ENCODE measurements at regions not wholly inside any gene's neighbourhood (a gene's known extent, or its start where the extent isn't known, plus 50 kb on each side); places are given as distances from the start of the nearest gene placed in this dataset.

GRCh38 chrX:46310815-46311497 lies 234.3 kb downstream of the ZNF674 start:
- H3K4me1 ChIP-seq (ENCODE audit: control insufficient read depth, insufficient read depth, low read length, poor library complexity, severe bottlenecking): no peaks in the 10 kb centered on the region
- no peak overlapping the region for H3K4me3 ChIP-seq (ENCODE audit: insufficient read depth, low read depth, low read length, poor library complexity, severe bottlenecking)
- H3K36me3 ChIP-seq (ENCODE audit: control insufficient read depth, insufficient read depth, low read length): no peaks in the 10 kb centered on the region
- no peaks in the 10 kb centered on the region for H3K9me3 ChIP-seq (ENCODE audit: control insufficient read depth, low read length)
- no peak for DNase-seq
- no peak overlapping the region for H3K27ac ChIP-seq (ENCODE audit: insufficient read depth, low read length, poor library complexity, severe bottlenecking)
- H3K27me3 ChIP-seq (replicated peaks; ENCODE audit: control insufficient read depth, insufficient read depth, low read length, poor library complexity, severe bottlenecking): no peaks in the 10 kb centered on the region

DNA sequence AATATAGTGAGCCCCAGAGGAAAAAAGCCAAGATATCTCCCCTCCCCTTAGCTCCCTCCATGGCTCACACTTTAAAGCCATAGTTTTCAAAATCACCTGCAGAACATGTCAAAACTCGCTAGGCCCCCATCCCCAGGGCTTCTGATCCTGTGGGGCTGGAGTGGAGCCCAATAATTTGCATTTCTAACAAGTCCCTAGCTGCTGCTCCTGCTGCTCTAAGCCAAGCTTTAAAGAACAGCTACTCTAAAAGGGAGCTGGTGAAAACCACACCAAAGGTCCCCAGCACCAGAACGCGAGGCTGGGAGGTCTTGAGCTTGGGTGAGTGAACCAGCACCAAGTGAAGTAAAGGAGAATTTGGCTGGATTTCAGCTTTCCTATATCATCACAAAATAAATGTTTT lies 237.1 kb downstream of the ZNF674 start:
- no peak overlapping the region for H3K27ac ChIP-seq (ENCODE audit: insufficient read depth, low read length, poor library complexity, severe bottlenecking)
- no peaks in the 10 kb centered on the region for H3K4me1 ChIP-seq (ENCODE audit: control insufficient read depth, insufficient read depth, low read length, poor library complexity, severe bottlenecking)
- H3K27me3 ChIP-seq (replicated peaks; ENCODE audit: control insufficient read depth, insufficient read depth, low read length, poor library complexity, severe bottlenecking): no peaks in the 10 kb centered on the region
- H3K36me3 ChIP-seq (ENCODE audit: control insufficient read depth, insufficient read depth, low read length): no peaks in the 10 kb centered on the region
- no peak overlapping the region for H3K4me3 ChIP-seq (ENCODE audit: insufficient read depth, low read depth, low read length, poor library complexity, severe bottlenecking)
- H3K9me3 ChIP-seq (ENCODE audit: control insufficient read depth, low read length): no peaks in the 10 kb centered on the region
- DNase-seq: no peak

- Histone ChIP-seq H3K4me3 (ENCODE audit: insufficient read depth, low read depth, low read length, poor library complexity, severe bottlenecking) (no peak overlapping the region), H3K9me3 (ENCODE audit: control insufficient read depth, low read length) (no peaks in the 10 kb centered on the region), H3K36me3 (ENCODE audit: control insufficient read depth, insufficient read depth, low read length) (no peaks in the 10 kb centered on the region), H3K27ac (ENCODE audit: insufficient read depth, low read length, poor library complexity, severe bottlenecking) (no peak overlapping the region), H3K4me1 (ENCODE audit: control insufficient read depth, insufficient read depth, low read length, poor library complexity, severe bottlenecking) (no peaks in the 10 kb centered on the region), H3K27me3 (replicated peaks; ENCODE audit: control insufficient read depth, insufficient read depth, low read length, poor library complexity, severe bottlenecking) (no peaks in the 10 kb centered on the region)
- DNase-seq: no peak
Measured at GRCh38 chrX:46306103-46306502, 239.1 kb downstream of the ZNF674 start.

DNA sequence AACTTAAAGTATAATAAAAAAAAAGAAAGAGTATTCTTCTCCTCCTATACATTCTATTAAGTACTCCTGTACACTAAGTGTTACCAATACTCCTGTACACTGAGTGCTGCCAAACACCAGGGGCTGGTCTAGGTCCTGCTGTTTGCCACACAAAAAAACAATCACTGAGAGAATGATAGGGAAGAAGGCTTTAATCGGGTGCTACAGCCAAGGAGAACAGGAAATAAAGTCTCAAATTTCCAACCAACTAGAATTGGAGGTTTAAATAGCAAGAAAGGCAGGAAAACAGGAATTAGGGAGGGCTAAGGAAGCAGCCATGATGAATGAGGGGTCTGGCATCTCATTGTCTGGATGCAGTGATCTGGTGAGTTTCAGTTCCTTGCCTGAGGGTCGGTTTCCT lies 239.8 kb downstream of the ZNF674 start:
- H3K9me3 ChIP-seq (ENCODE audit: control insufficient read depth, low read length): no peaks in the 10 kb centered on the region
- H3K4me1 ChIP-seq (ENCODE audit: control insufficient read depth, insufficient read depth, low read length, poor library complexity, severe bottlenecking): no peaks in the 10 kb centered on the region

DNA sequence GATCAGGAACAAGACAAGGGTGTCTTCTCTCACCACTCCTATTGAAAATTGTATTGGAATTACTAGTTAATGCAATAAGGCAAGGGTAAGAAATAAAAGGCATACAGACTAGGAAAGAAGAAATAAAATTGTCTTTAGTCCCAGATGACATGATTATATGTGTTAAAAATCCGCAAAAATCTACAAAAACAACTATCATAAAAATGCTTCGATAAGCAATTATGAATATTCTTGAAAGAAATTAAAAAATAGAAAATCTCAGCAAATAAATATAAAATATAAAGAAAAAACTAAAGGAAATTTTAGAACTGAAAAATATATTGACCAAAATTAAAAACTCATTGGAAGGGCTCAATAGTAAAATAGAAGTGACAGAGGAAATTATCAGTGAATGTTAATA lies 243.3 kb downstream of the ZNF674 start:
- Histone ChIP-seq H3K36me3 (ENCODE audit: control insufficient read depth, insufficient read depth, low read length) (no peaks in the 10 kb centered on the region), H3K9me3 (ENCODE audit: control insufficient read depth, low read length) (no peaks in the 10 kb centered on the region), H3K27ac (ENCODE audit: insufficient read depth, low read length, poor library complexity, severe bottlenecking) (no peak overlapping the region), H3K27me3 (replicated peaks; ENCODE audit: control insufficient read depth, insufficient read depth, low read length, poor library complexity, severe bottlenecking) (no peaks in the 10 kb centered on the region), H3K4me1 (ENCODE audit: control insufficient read depth, insufficient read depth, low read length, poor library complexity, severe bottlenecking) (no peaks in the 10 kb centered on the region), H3K4me3 (ENCODE audit: insufficient read depth, low read depth, low read length, poor library complexity, severe bottlenecking) (no peak overlapping the region)
- no peak for DNase-seq

More for the DNA sequence above, 239.8 kb downstream of the ZNF674 start:
- no peaks in the 10 kb centered on the region for H3K27me3 ChIP-seq (replicated peaks; ENCODE audit: control insufficient read depth, insufficient read depth, low read length, poor library complexity, severe bottlenecking)
- DNase-seq: no peak
- H3K4me3 ChIP-seq (ENCODE audit: insufficient read depth, low read depth, low read length, poor library complexity, severe bottlenecking): no peak overlapping the region
- H3K27ac ChIP-seq (ENCODE audit: insufficient read depth, low read length, poor library complexity, severe bottlenecking): no peak overlapping the region
- no peaks in the 10 kb centered on the region for H3K36me3 ChIP-seq (ENCODE audit: control insufficient read depth, insufficient read depth, low read length)

GRCh38 chrX:46298821-46299220 lies 246.4 kb downstream of the ZNF674 start:
- no peak overlapping the region for H3K4me3 ChIP-seq (ENCODE audit: insufficient read depth, low read depth, low read length, poor library complexity, severe bottlenecking)
- H3K27ac ChIP-seq (ENCODE audit: insufficient read depth, low read length, poor library complexity, severe bottlenecking): no peak overlapping the region
- H3K9me3 ChIP-seq (ENCODE audit: control insufficient read depth, low read length): no peaks in the 10 kb centered on the region
- DNase-seq: no peak
- no peaks in the 10 kb centered on the region for H3K27me3 ChIP-seq (replicated peaks; ENCODE audit: control insufficient read depth, insufficient read depth, low read length, poor library complexity, severe bottlenecking)
- no peaks in the 10 kb centered on the region for H3K4me1 ChIP-seq (ENCODE audit: control insufficient read depth, insufficient read depth, low read length, poor library complexity, severe bottlenecking)
- H3K36me3 ChIP-seq (ENCODE audit: control insufficient read depth, insufficient read depth, low read length): no peaks in the 10 kb centered on the region

GRCh38 chrX:46295963-46296362 lies 249.3 kb downstream of the ZNF674 start:
- no peak for DNase-seq

DNA sequence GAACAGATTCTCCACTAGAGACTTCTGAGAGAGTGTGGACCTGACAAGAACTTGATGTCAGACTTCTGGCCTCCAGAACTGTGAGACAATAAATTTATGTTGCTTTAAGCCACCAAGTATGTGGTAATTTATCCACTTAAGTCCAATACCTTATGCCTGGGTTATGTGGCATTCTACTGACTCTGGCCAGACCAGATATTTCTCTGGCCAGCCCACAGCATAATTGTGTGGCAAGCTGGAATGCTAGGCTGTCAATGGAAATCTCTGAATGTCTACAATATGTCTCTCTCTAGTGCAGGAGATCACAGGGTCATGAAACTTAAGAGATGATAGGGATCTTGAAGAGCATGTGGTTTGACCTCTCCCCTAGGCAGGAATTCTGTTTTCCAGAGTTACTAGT lies 251.0 kb downstream of the ZNF674 start:
- DNase-seq: no peak
- Histone ChIP-seq H3K9me3 (ENCODE audit: control insufficient read depth, low read length) (no peaks in the 10 kb centered on the region), H3K27me3 (replicated peaks; ENCODE audit: control insufficient read depth, insufficient read depth, low read length, poor library complexity, severe bottlenecking) (no peaks in the 10 kb centered on the region), H3K4me1 (ENCODE audit: control insufficient read depth, insufficient read depth, low read length, poor library complexity, severe bottlenecking) (no peaks in the 10 kb centered on the region), H3K4me3 (ENCODE audit: insufficient read depth, low read depth, low read length, poor library complexity, severe bottlenecking) (no peak overlapping the region), H3K27ac (ENCODE audit: insufficient read depth, low read length, poor library complexity, severe bottlenecking) (no peak overlapping the region), H3K36me3 (ENCODE audit: control insufficient read depth, insufficient read depth, low read length) (no peaks in the 10 kb centered on the region)

More at GRCh38 chrX:46295963-46296362, 249.3 kb downstream of the ZNF674 start:
- Histone ChIP-seq H3K27me3 (replicated peaks; ENCODE audit: control insufficient read depth, insufficient read depth, low read length, poor library complexity, severe bottlenecking) (no peaks in the 10 kb centered on the region), H3K4me3 (ENCODE audit: insufficient read depth, low read depth, low read length, poor library complexity, severe bottlenecking) (no peak overlapping the region), H3K9me3 (ENCODE audit: control insufficient read depth, low read length) (no peaks in the 10 kb centered on the region), H3K4me1 (ENCODE audit: control insufficient read depth, insufficient read depth, low read length, poor library complexity, severe bottlenecking) (no peaks in the 10 kb centered on the region), H3K36me3 (ENCODE audit: control insufficient read depth, insufficient read depth, low read length) (no peaks in the 10 kb centered on the region), H3K27ac (ENCODE audit: insufficient read depth, low read length, poor library complexity, severe bottlenecking) (no peak overlapping the region)

DNA sequence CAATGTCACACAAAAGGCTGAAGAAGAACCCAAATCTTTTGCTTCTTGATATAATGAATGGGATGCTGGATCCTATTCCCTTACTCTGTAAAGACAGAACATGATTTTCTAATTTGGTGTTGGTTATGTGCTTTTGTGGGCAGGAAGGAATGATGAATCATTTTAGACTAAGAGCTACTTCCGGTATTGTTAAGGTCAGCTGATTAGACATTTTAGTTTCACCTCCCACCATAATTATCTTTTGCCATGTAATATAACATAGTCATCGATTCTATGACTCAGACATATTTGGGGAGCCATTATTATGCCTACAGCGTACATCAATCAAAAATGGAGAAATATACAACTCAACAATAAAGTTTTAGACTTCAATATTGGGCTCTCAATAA lies 265.3 kb downstream of the ZNF674 start:
- no peak overlapping the region for H3K4me3 ChIP-seq (ENCODE audit: insufficient read depth, low read depth, low read length, poor library complexity, severe bottlenecking)
- no peaks in the 10 kb centered on the region for H3K4me1 ChIP-seq (ENCODE audit: control insufficient read depth, insufficient read depth, low read length, poor library complexity, severe bottlenecking)
- no peak overlapping the region for H3K27ac ChIP-seq (ENCODE audit: insufficient read depth, low read length, poor library complexity, severe bottlenecking)
- DNase-seq: no peak
- no peaks in the 10 kb centered on the region for H3K27me3 ChIP-seq (replicated peaks; ENCODE audit: control insufficient read depth, insufficient read depth, low read length, poor library complexity, severe bottlenecking)
- no peaks in the 10 kb centered on the region for H3K36me3 ChIP-seq (ENCODE audit: control insufficient read depth, insufficient read depth, low read length)
- H3K9me3 ChIP-seq (ENCODE audit: control insufficient read depth, low read length): no peaks in the 10 kb centered on the region

GRCh38 chrX:46279214-46279924 lies 265.9 kb downstream of the ZNF674 start:
- Histone ChIP-seq H3K27ac (ENCODE audit: insufficient read depth, low read length, poor library complexity, severe bottlenecking) (no peak overlapping the region), H3K36me3 (ENCODE audit: control insufficient read depth, insufficient read depth, low read length) (no peaks in the 10 kb centered on the region), H3K9me3 (ENCODE audit: control insufficient read depth, low read length) (no peaks in the 10 kb centered on the region), H3K4me3 (ENCODE audit: insufficient read depth, low read depth, low read length, poor library complexity, severe bottlenecking) (no peak overlapping the region), H3K27me3 (replicated peaks; ENCODE audit: control insufficient read depth, insufficient read depth, low read length, poor library complexity, severe bottlenecking) (no peaks in the 10 kb centered on the region), H3K4me1 (ENCODE audit: control insufficient read depth, insufficient read depth, low read length, poor library complexity, severe bottlenecking) (no peaks in the 10 kb centered on the region)
- DNase-seq: no peak

All from effector memory CD4-positive, alpha-beta T cell (primary cell).